ENCODE measurements at regions not wholly inside any gene's neighbourhood (a gene's known extent, or its start where the extent isn't known, plus 50 kb on each side); places are given as distances from the start of the nearest gene placed in this dataset.
"Not testable (repeated sequence)": the region's sequence is repeated elsewhere in the genome, so short reads cannot be mapped to it uniquely, and the experiment has no call there.

GRCh38 chr12:7591531-7591930 is 74.2 kb downstream of the APOBEC1 start:
- DNase-seq (ENCODE audit: low read depth) = no peak

DNA sequence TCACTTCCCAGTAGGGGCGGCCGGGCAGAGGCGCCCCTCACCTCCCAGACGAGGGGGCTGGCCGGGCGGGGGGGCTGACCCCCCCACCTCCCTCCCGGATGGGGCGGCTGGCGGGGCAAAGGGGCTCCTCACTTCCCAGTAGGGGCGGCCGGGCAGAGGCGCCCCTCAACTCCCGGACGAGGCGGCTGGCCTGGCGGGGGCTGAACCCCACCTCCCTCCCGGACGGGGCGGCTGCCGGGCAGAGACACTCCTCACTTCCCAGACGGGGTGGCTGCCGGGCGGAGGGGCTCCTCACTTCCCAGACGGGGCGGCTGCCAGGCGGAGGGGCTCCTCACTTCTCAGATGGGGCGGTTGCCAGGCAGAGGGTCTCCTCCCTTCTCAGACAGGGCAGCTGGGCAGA is 75.6 kb downstream of the APOBEC1 start:
- not testable (repeated sequence) for DNase-seq (ENCODE audit: low read depth)

DNA sequence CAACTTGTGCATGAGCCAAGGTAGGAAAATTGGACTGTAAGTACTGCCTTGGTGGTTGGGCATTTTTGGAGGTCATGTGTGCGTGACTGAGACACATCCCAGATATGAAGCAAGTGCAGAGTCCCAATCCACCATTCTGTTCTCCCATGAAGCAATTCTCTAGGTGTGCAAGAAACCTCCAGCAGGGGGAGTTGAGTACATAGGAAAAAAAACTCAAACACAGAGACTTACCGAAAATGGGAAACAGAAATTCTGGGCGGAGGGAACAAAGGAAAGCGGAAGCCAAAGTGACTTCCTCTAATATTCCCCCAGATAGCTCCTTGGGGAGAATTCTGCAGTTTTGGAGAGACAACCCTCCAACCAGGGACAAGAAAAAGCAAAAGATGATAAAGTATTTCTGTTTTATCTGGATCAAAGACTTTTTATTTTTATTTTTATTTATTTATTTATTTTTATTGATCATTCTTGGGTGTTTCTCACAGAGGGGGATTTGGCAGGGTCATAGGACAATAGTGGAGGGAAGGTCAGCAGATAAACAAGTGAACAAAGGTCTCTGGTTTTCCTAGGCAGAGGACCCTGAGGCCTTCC is 76.9 kb downstream of the APOBEC1 start:
- DNase-seq (ENCODE audit: low read depth) = peak; percentile 42

DNA sequence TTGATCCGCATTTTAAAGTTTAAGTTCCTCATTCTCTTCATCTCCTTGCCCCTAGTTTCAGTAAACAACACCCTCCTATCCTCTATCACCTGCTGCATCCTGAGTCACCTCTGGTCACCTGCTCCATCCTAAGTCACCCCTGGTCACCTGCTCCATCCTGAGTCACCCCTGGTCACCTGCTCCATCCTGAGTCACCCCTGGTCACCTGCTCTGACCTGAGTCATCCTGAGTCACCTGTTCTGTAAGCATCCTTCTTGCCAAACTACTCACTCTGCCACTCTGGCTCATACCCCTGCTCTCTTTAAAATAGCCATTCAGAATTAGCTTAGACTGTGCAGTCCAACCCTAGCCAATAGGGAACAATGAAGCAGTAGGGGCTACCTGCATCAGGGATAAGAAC is 80.6 kb upstream of the CD163 start:
- DNase-seq (ENCODE audit: low read depth) = not testable (repeated sequence)

- DNase-seq (ENCODE audit: low read depth) = no peak
These were observed 79.9 kb upstream of the CD163 start for GRCh38 chr12:7583471-7583870.

- no peak for DNase-seq (ENCODE audit: low read depth)
These were observed 79.2 kb upstream of the CD163 start for GRCh38 chr12:7582796-7583195.

DNA sequence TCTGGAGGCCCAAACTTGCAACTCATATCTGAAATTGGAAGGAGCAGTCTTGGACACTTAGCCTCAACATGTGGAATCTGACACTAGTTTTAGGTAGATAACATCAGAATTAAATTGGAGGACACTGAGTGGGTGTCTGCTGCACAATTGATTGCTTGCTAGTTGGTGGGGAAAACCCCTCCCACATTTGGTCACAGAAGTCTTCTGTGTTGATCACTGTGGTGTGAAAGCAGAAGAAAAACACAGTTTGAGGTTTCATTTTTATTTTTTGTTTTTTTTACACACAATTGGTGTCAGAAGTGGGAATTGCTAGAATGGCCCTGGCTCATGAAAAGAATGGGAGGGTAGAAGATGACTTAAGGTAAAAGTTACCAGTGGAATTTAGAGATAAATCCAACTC is 78.0 kb upstream of the CD163 start:
- DNase-seq (ENCODE audit: low read depth) = no peak

- no peak for DNase-seq (ENCODE audit: low read depth)
These were observed 77.5 kb upstream of the CD163 start for GRCh38 chr12:7581046-7581445.

GRCh38 chr12:7571257-7571656 is 67.7 kb upstream of the CD163 start:
- no peak for DNase-seq (ENCODE audit: low read depth)

- no peak for DNase-seq (ENCODE audit: low read depth)
These were observed 53.6 kb upstream of the CD163 start for GRCh38 chr12:7557227-7557626.

GRCh38 chr12:7555752-7556151 is 52.2 kb upstream of the CD163 start:
- no peak for DNase-seq (ENCODE audit: low read depth)

DNA sequence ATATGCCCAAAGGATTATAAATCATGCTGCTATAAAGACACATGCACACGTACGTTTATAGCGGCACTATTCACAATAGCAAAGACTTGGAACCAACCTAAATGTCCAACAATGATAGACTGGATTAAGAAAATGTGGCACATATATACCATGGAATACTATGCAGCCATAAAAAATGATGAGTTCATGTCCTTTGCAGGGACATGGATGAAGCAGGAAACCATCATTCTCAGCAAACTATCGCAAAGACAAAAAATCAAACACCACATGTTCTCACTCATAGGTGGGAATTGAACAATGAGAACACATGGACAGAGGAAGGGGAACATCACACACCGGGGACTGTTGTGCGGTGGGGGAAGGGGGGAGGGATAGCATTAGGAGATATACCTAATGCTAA is 51.3 kb upstream of the CD163 start:
- not testable (repeated sequence) for DNase-seq (ENCODE audit: low read depth)

Data from activated gamma-delta T cell treated with anti-CD3 and anti-CD28 coated beads, Interleukin-2, amount 50 U/mL, for 16 hours (primary cell).